Gastrocnemius medialis (tissue), 4 donors: ENCODE measurements at regions not wholly inside any gene's neighbourhood (a gene's known extent, or its start where the extent isn't known, plus 50 kb on each side); places are given as distances from the start of the nearest gene placed in this dataset.
A peak's percentile ranks its signal among the peaks of the same experiment; 100 is the strongest.

Experiments
- ATAC-seq, 2 donors: fragments of 150-250 bp; one replicate each; pipeline ENCODE4 v1.9.1; 2016
- DNase-seq, 2 donors: peaks; one replicate each; pipeline ENCODE4 v3.0.0-alpha.2; 2019
- H3K27ac ChIP-seq, 4 donors: fragments of 200-600 bp; sonication (generic); 1 replicate in 1 of 4; 2 replicates in 3 of 4; pipeline ENCODE4 v1.5.1; 2016 to 2018; ENCODE audit warnings: mild to moderate bottlenecking in 2 of 4, moderate library complexity in 1 of 4
- H3K27me3 ChIP-seq, 3 donors: fragments of 200-600 bp; sonication (generic) in 2 of 3; 1 replicate in 1 of 3; 2 replicates in 2 of 3; pipeline versions ENCODE4 v1.5.1 to v1.6.0; 2016 to 2019; ENCODE audit warnings: mild to moderate bottlenecking in 1 of 3, moderate library complexity in 1 of 3
- H3K36me3 ChIP-seq, 2 donors: fragments of 200-600 bp; sonication (generic) in 1 of 2; one replicate each; pipeline ENCODE4 v1.5.1; 2017 to 2018
- H3K4me1 ChIP-seq, 2 donors: fragments of 200-600 bp; sonication (generic) in 1 of 2; one replicate each; pipeline ENCODE4 v1.5.1; 2016 to 2017; ENCODE audit warnings: mild to moderate bottlenecking in 2 of 2
- H3K4me3 ChIP-seq, 4 donors: fragments of 200-600 bp; sonication (generic) in 3 of 4; 1 replicate in 1 of 4; 2 replicates in 3 of 4; pipeline ENCODE4 v1.5.1; 2016 to 2019; ENCODE audit warnings: mild to moderate bottlenecking in 2 of 4
- H3K9me3 ChIP-seq, 3 donors: fragments of 200-600 bp; sonication (generic) in 2 of 3; 1 replicate in 1 of 3; 2 replicates in 2 of 3; pipeline ENCODE4 v1.5.1; 2016 to 2019
- POLR2A ChIP-seq, 2 donors: fragments of 450-650 bp; IDR thresholded peaks; one replicate each; pipeline ENCODE4 v1.6.1; 2017; ENCODE audit warnings: antibody characterized with exemption in 2 of 2, mild to moderate bottlenecking in 2 of 2, moderate library complexity in 2 of 2
- in situ Hi-C, 4 donors: fragments of 200-750 bp; cut with MboI; loops; one replicate each; pipeline versions ENCODE4 v1.15.0 to v1.8.0; 2017; ENCODE audit warnings: low sequenced_read_pairs in 4 of 4
- intact Hi-C: fragments of 100-400 bp; cut with DNase I; formaldehyde crosslinking; loops from one replicate; pipeline ENCODE4 v1.15.1; 2023; ENCODE audit warnings: low total_unique reads
- TF ChIP-seq, protein P1 (sequence below), 5 experiments: fragments of 450-650 bp in 3 of 5; fragments of 200-600 bp in 2 of 5; sonication (generic) in 2 of 5; IDR thresholded peaks in 4 of 5; conservative IDR thresholded peaks in 1 of 5; 1 replicate in 4 of 5; 2 replicates in 1 of 5; pipeline ENCODE4 v1.5.1; 2016 to 2019; ENCODE audit warnings: antibody characterized with exemption in 5 of 5, mild to moderate bottlenecking in 3 of 5, moderate library complexity in 3 of 5

DNA sequence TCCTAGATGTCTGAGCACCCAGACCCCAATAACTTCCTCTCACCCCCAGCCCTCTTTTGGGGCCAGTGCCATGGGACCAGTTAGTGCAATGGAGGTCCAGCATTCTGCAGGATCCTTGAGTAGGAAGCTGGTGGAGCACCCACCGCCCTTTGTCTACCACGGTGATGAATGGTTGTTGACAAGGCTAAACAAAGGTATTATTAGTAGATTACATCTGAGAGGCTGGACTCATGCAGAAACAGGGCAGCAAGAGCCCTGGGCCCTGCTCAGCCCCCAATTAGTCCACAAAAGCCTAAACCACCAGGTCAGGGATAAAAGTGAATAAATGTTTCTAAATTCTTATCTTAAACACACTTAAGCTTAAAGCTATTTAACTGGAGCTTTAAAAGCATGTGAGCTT is 196.5 kb upstream of the TSHZ3 start:
- TF ChIP-seq, protein P1, sequence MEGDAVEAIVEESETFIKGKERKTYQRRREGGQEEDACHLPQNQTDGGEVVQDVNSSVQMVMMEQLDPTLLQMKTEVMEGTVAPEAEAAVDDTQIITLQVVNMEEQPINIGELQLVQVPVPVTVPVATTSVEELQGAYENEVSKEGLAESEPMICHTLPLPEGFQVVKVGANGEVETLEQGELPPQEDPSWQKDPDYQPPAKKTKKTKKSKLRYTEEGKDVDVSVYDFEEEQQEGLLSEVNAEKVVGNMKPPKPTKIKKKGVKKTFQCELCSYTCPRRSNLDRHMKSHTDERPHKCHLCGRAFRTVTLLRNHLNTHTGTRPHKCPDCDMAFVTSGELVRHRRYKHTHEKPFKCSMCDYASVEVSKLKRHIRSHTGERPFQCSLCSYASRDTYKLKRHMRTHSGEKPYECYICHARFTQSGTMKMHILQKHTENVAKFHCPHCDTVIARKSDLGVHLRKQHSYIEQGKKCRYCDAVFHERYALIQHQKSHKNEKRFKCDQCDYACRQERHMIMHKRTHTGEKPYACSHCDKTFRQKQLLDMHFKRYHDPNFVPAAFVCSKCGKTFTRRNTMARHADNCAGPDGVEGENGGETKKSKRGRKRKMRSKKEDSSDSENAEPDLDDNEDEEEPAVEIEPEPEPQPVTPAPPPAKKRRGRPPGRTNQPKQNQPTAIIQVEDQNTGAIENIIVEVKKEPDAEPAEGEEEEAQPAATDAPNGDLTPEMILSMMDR (IDR thresholded peaks at IDR 0.05 in 4 of 5, conservative IDR thresholded peaks at IDR 0.05 in 1 of 5), result no peak
- TF ChIP-seq POLR2A (IDR thresholded peaks at IDR 0.05), result no peak
- in situ Hi-C loops, result loop anchor here in 1 of 4 donors (25.0 kb wide), 1 partner anchor 858 kb away; no protein-coding TSS in a partner anchor
- H3K27me3 ChIP-seq, result no peaks in the 10 kb centered on the region

DNA sequence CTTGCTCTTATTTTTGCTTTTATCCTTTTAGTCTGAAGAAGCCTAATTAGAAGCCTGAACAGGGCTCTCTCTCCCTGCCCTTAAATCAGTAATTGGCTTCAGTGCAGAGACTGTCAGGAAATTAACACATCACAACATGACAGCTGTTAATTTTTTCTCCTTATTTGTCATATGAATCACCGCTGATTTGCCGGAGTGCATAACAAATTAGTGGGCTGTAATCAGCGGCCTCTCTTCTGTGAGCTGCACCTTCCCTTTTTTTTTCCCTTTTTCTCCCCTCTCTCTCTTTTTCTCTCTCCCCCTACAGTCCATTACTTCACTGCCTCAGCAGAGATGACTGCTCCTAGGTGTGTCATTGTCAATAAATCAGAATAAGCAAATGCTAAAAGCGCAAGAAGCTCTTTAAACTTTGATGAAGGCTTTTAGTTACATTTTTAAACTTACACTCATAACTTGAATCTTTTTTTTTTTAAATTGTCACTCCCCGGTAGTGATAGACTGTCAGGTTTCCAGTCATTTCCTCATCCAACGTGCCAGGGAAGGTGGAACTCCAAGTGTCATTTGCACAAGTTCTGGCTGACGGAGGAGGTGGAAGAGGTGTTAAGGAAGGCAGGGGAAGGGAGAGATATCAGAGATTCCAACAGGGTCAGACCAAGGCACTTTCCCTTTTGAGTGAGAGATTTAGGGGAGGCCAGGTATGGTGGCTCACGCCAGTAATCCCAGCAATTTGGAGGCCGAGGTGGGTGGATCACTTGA is 197.1 kb upstream of the TSHZ3 start:
- no peak for ATAC-seq
- Histone ChIP-seq H3K4me1 (no peaks in the 10 kb centered on the region), H3K9me3 (no peaks in the 10 kb centered on the region), H3K4me3 (no peak overlapping the region), H3K36me3 (no peaks in the 10 kb centered on the region), H3K27ac (no peak overlapping the region), H3K27me3 (no peaks in the 10 kb centered on the region)
- no peak for DNase-seq
- intact Hi-C loops, result loop anchor here (10.0 kb wide), 1 partner anchor 862 kb away; no protein-coding TSS in a partner anchor
- in situ Hi-C loops, result loop anchor here in 1 of 4 donors (25.0 kb wide), 1 partner anchor 859 kb away; no protein-coding TSS in a partner anchor
- no peak for TF ChIP-seq POLR2A (IDR thresholded peaks at IDR 0.05)
- TF ChIP-seq, protein P1 (IDR thresholded peaks at IDR 0.05 in 4 of 5, conservative IDR thresholded peaks at IDR 0.05 in 1 of 5), result no peak

More for the DNA sequence above, 196.5 kb upstream of the TSHZ3 start:
- ATAC-seq (no peak), DNase-seq (no peak)
- Histone ChIP-seq H3K27ac (no peak overlapping the region), H3K36me3 (no peaks in the 10 kb centered on the region), H3K4me3 (no peak overlapping the region), H3K9me3 (no peaks in the 10 kb centered on the region), H3K4me1 (no peaks in the 10 kb centered on the region)
- intact Hi-C loops, result loop anchor here (10.0 kb wide), 1 partner anchor 861 kb away; no protein-coding TSS in a partner anchor

DNA sequence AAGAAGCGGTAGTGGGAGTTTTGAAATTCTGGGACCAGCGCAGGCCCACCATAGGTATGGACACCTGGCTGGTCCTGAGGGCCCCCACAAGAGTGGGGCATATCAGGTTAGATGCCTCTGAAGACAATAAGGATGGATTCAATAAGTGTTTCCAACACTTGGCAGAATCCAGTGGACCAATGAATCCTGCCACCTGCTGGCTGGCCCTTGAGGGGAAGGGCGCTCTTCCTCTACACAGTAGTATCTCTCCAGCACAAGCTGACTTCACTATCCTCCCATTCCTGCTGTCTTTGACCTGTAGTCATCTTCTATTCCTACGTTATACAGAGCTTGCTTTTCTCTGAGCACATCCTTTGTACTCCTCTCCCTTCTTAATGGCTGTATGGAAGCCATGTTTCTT is 199.7 kb upstream of the TSHZ3 start:
- Histone ChIP-seq H3K27me3 (no peaks in the 10 kb centered on the region), H3K27ac (no peak overlapping the region), H3K9me3 (no peaks in the 10 kb centered on the region), H3K4me3 (no peak overlapping the region), H3K36me3 (no peaks in the 10 kb centered on the region), H3K4me1 (no peaks in the 10 kb centered on the region)
- ATAC-seq (no peak), DNase-seq (no peak)
- intact Hi-C loops, result loop anchor here (10.0 kb wide), 1 partner anchor 864 kb away; no protein-coding TSS in a partner anchor
- TF ChIP-seq POLR2A (IDR thresholded peaks at IDR 0.05), result no peak
- TF ChIP-seq, protein P1 (IDR thresholded peaks at IDR 0.05 in 4 of 5, conservative IDR thresholded peaks at IDR 0.05 in 1 of 5), result peak in 2 of 5 experiments; percentile 38 to 42
- in situ Hi-C loops, result loop anchor here in 1 of 4 donors (25.0 kb wide), 1 partner anchor 862 kb away; no protein-coding TSS in a partner anchor

DNA sequence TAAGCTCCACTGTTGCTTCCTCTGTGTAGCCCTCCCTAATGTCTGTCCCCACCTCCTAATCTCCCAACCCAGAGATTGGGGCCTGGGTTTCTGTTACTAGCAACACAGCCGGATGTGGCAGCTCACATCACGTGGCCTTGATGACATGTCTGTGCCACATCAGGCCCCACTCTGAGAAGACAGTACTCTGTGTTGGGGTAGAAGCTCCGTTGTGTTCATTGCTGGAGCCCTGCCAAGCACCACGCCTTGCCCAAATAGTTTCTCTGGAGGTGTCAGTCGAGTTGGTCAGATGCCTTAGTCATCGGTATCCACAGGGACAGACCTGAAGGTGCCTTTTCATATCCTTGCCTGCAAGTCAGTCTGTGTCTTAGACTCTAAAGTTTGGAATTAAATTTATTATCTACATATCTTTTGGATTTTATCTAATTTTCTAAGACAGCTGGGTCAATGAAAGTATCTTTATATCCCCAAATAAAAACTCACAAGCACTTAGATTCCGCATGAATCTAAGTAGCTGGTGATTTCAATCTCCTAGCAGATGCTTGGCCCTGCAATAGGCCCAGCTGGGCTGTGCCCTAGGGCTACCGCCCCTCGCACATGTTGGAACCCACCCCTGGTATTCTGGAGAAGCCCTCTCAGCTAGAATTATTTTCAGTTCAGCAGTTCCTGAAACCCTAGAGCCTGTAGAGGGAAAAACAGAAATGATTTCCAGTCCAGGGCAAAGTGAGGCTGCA is 204.0 kb upstream of the TSHZ3 start:
- Histone ChIP-seq H3K36me3 (no peaks in the 10 kb centered on the region), H3K4me3 (no peak overlapping the region), H3K4me1 (no peaks in the 10 kb centered on the region), H3K9me3 (no peaks in the 10 kb centered on the region), H3K27me3 (no peaks in the 10 kb centered on the region), H3K27ac (no peak overlapping the region)
- intact Hi-C loops (no loop called here), in situ Hi-C loops (no loop called here)
- DNase-seq, result no peak
- no peak for ATAC-seq
- TF ChIP-seq, protein P1 (IDR thresholded peaks at IDR 0.05 in 4 of 5, conservative IDR thresholded peaks at IDR 0.05 in 1 of 5), result no peak
